ENCODE measurements at regions not wholly inside any gene's neighbourhood (a gene's known extent, or its start where the extent isn't known, plus 50 kb on each side); places are given as distances from the start of the nearest gene placed in this dataset.

- no peak for DNase-seq (ENCODE audit: low read depth, low spot score)
These were observed 119.4 kb downstream of the EVX1 start for GRCh38 chr7:27362026-27362425.

GRCh38 chr7:27364344-27364758, 121.7 kb downstream of the EVX1 start:
- DNase-seq (ENCODE audit: low read depth, low spot score), result peak; percentile 7

GRCh38 chr7:27367179-27367932, 124.8 kb downstream of the EVX1 start:
- DNase-seq (ENCODE audit: low read depth, low spot score), result no peak

GRCh38 chr7:27367933-27368549, 125.4 kb downstream of the EVX1 start:
- no peak for DNase-seq (ENCODE audit: low read depth, low spot score)

- DNase-seq (ENCODE audit: low read depth, low spot score), result no peak
These were observed 132.6 kb downstream of the EVX1 start for GRCh38 chr7:27374958-27375841.

DNA sequence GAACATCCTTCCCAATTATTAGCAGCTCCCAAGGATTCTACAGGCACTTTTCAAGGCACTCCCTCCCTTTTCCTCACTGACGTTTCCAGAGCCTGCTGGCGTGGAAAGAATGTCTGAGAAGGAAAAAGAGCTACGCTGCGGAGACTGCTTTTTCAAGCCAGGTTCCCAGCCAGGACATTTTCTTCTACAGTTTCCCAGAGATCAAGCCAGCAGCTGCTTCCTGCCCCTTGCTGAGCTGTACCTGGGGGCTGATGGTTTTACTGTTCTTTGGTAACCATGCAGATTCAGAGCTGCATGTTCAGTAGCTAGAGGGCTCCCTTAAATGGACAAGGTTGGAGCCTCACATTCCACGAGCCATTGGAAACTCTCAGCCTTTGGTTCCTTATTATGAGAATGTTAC, 133.4 kb downstream of the EVX1 start:
- DNase-seq (ENCODE audit: low read depth, low spot score), result no peak

- no peak for DNase-seq (ENCODE audit: low read depth, low spot score)
These were observed 135.4 kb downstream of the EVX1 start for GRCh38 chr7:27377988-27378387.

DNA sequence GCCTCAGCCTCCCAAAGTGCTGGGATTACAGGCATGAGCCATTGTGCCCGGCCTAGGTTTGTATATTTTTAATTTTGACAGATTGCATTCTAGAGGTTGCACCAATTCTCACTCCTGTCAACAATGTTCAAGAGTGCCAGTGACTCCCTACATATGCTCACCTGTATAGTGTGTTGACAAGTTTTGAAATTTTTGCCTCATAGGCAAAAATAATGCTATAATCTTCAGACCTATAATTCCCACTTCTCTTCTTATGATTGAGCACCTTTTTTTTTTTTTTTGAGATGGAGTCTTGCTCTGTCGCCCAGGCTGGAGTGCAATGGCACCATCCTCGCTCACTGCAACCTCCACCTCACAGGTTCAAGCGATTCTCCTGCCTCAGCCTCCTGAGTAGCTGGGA, 139.7 kb downstream of the EVX1 start:
- DNase-seq (ENCODE audit: low read depth, low spot score), result no peak

DNA sequence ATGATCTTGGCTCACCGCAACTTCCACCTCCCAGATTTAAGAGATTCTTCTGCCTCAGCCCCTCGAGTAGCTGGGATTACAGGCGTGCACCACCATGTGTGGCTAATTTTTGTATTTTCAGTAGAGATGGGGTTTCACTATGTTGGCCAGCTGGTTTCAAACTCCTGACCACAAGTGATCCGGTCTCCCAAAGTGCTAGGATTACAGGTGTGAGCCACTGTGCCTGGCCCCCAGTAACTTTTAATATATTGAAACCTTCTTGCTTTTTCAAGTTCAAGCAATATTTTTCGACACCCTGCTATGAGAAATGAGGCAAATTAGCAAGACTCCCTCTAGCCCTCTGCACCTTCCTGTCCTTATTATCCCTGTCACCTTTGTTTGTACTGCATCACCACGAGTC, 144.0 kb downstream of the EVX1 start:
- no peak for DNase-seq (ENCODE audit: low read depth, low spot score)

DNA sequence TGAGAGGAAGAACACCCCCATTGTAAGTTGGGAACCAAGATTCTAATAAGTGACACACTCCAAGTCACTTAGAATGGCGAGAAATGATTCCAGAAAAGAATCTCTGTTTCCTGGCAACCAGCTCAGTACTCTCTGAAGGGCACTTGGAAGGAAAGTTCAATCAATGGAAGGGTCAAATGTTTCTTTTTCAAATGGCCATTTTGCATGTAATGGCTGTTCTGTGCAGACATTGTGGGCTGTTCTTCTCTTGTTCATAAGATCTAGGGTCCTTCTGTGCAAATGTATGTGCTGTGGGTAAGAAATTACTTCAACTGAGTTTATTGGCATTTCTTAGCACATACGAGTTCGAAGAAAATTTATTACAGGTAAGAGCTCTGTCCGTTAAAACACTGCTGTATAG, 145.3 kb downstream of the EVX1 start:
- DNase-seq (ENCODE audit: low read depth, low spot score), result no peak

DNA sequence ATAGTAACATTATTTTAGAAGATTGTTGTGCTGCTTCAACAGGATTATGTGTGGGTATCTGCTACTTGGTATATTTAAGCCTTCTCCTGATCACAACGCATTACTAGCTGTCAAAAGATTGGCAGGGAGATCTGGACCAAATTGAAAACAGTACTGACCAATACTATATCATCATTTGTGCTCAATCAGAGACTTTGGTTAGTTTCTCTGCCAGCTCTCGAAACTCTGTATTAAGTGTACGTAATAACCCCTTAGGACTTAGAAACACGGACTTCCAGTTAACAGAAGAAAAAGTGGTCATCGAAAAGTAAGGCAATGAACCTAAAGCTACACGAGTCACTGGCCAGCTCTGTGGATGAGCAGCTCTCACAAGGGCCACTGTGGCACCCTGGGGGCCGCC, 146.0 kb downstream of the EVX1 start:
- no peak for DNase-seq (ENCODE audit: low read depth, low spot score)

DNA sequence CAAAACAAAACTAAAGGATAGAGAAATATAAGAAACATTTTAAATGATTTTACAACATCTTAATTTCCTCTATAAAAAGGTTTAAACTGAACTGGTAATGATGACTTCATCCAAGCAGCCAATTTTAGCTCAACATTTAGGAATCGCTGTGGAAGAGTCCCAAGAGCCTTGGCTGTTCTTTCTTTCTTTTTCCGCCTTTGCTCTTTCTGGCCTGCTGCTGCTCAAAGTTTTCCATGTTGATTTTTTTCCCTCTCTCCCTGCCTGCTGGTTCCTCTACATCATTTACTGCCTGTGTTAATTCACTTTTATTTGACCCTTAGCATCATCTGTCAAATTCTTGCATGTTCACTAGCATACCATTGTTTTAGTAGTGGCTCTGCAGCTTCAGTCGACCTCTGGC, 146.9 kb downstream of the EVX1 start:
- DNase-seq (ENCODE audit: low read depth, low spot score), result no peak

DNA sequence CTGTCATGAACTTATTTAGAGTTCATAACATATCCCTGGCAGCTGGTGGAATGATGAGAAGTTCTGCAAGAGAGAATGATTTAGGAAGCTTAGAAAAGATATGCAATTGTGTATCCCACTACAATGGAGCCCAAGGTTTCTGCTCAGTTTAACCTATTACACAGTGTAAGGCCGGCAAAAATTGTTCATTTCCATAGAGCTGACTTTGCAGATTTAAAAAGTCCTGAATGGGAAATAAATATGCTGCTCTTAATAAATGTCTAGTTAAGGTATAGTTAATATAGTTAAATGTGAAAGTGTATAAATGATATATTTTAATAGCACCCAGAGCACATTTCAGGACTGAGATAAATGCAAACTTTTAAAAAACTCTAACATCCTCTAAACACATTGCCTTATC, 149.9 kb downstream of the EVX1 start:
- DNase-seq (ENCODE audit: low read depth, low spot score), result no peak

- DNase-seq (ENCODE audit: low read depth, low spot score), result no peak
These were observed 152.3 kb downstream of the EVX1 start for GRCh38 chr7:27394871-27395270.

DNA sequence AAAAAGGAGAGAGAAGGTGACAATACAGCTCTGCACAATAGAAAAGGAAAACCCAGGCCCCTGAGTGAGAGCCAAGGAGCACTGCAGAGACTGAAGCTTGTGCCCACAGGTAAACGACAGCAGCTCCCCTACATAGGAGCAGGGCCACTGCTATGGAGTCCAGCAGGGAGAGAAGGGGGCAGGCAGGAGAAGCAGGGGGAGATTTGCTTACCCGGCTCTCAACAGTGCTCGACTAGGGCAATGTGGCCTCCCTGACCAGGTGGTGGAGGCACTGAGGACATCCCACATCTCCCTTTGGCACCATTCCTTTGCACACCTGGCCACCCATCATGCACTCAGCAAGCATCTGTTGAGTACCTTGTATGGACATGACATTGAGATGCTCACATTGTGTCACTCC, 153.0 kb downstream of the EVX1 start:
- DNase-seq (ENCODE audit: low read depth, low spot score), result no peak

GRCh38 chr7:27397503-27397902, 154.9 kb downstream of the EVX1 start:
- no peak for DNase-seq (ENCODE audit: low read depth, low spot score)

DNA sequence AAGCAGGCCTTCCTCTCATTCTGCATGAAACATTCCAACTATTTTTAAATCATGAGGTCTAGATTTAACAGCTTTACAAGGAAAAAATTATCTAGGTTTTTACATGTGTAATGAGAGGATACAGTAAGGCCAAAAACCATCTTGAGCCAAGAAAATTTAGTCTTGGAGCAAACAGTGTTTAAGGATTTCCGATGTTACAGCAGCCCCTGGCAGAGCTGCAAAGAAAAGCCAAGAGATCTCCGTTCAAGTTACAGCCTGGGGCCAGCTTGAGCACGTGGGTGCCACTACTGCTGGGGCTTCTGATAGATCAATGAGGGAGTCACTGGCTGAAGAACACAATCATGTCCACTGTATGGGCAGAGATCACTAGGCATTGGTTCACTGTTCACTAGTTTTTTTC, 156.2 kb downstream of the EVX1 start:
- no peak for DNase-seq (ENCODE audit: low read depth, low spot score)

DNA sequence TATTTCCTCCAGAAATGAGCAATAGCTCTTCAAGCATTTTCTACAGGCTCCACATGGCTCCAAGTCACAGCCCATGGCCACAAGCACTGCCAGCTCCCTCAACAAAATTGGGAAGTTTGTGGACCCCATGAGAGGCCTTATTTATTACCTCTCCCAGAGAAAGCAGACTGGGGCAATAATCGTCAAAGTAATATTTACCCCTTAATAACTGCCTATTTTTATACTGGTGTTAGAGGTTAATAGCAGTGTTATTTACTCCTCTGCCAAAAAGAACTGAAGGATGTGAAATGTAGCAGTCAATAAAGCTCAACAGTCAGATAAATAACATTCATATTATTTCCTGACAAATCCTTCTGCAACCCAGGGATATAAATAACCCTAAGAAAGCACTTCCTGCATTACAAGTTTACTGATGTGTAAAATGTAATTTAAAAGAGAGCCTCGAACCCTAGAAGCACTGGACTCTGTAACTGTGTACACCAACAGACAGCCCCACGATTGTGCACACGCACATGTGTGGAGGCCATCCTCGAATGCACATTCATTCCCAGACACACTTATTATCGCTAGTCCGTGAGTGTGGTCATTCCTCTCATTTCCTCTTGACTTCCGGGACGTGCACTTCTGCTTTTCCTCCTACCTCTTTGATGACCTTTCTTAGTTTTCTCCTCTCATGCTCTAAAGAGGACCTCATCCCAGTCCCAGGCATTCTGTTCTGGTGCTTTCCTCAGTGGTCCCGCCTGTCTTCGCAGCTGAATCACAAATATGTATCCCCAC, 157.4 kb downstream of the EVX1 start:
- no peak for DNase-seq (ENCODE audit: low read depth, low spot score)

GRCh38 chr7:27405780-27406179, 163.2 kb downstream of the EVX1 start:
- DNase-seq (ENCODE audit: low read depth, low spot score), result no peak

DNA sequence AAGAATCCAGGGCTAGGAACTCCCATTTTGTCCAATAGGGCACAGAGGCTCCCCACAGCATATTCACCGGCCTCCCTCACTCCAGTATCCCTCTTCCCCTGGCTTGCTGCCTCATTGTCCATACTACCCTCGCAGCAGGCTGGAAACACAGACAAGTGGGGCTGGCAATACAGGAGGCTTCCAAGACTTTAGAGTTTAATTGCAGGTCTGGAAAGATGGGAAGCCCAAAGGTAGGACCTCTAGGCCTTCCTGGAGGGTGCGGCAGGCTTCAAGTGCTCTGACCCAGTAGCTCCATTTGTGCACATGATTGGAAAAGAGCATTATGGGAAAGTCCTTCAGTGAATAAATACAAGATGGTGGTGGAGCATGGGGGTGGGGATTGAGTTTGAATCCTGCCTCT, 166.7 kb downstream of the EVX1 start:
- DNase-seq (ENCODE audit: low read depth, low spot score), result no peak

DNA sequence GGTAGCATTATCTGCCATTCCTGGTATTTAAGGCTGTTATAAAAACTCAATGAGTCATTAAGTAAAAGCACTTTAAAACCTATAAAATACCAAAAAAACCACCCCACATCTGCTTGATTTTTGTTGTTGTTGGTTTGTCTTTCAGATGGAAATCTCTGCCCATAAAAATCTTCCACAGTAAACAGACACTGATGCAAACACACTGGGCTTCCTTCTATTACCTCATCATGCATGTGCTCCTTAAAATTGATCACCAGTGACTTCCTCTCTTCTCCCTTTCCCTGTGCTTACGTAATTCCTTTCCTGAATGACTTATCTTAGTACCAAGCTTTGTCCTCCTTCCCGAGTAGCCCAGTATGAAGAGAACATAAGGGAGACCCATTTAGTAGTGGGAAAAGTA, 167.2 kb downstream of the EVX1 start:
- DNase-seq (ENCODE audit: low read depth, low spot score), result no peak
